Peyer's patch (tissue), 4 donors: ENCODE measurements at regions not wholly inside any gene's neighbourhood (a gene's known extent, or its start where the extent isn't known, plus 50 kb on each side); places are given as distances from the start of the nearest gene placed in this dataset.

ENCODE experiments used
- DNase-seq, 3 donors: peaks; one replicate each; pipeline ENCODE4 v3.0.0-alpha.2; 2017 to 2019
- H3K27ac ChIP-seq, 4 donors: fragments of 200-600 bp; sonication (generic); one replicate each; pipeline ENCODE4 v1.5.1; 2016 to 2019
- H3K27me3 ChIP-seq, 2 donors: fragments of 200-600 bp; sonication (generic); one replicate each; pipeline ENCODE4 v1.5.1; 2019
- H3K36me3 ChIP-seq, 3 donors: fragments of 200-600 bp; sonication (generic); one replicate each; pipeline ENCODE4 v1.5.1; 2016 to 2019
- H3K4me1 ChIP-seq, 4 donors: fragments of 200-600 bp; sonication (generic); one replicate each; pipeline ENCODE4 v1.5.1; 2016 to 2019
- H3K4me3 ChIP-seq, 4 donors: fragments of 200-600 bp; sonication (generic); 1 replicate in 3 of 4; 2 replicates in 1 of 4; pipeline ENCODE4 v1.5.1; 2016 to 2019; ENCODE audit warnings: mild to moderate bottlenecking in 1 of 4
- H3K9me3 ChIP-seq, 4 donors: fragments of 200-600 bp; sonication (generic); one replicate each; pipeline ENCODE4 v1.5.1; 2016 to 2019; ENCODE audit warnings: mild to moderate bottlenecking in 1 of 4
- POLR2A ChIP-seq, 2 donors: fragments of 450-650 bp; IDR thresholded peaks; one replicate each; pipeline ENCODE4 v1.5.1; 2017; ENCODE audit warnings: antibody characterized with exemption in 2 of 2, mild to moderate bottlenecking in 2 of 2, moderate library complexity in 2 of 2
- TF ChIP-seq, protein P1 (sequence below), 6 experiments: fragments of 450-650 bp in 4 of 6; fragments of 200-600 bp in 2 of 6; sonication (generic) in 1 of 6; IDR thresholded peaks; one replicate each; pipeline ENCODE4 v1.5.1; 2017 to 2019; ENCODE audit warnings: antibody characterized with exemption in 6 of 6, mild to moderate bottlenecking in 3 of 6, moderate library complexity in 1 of 6

DNA sequence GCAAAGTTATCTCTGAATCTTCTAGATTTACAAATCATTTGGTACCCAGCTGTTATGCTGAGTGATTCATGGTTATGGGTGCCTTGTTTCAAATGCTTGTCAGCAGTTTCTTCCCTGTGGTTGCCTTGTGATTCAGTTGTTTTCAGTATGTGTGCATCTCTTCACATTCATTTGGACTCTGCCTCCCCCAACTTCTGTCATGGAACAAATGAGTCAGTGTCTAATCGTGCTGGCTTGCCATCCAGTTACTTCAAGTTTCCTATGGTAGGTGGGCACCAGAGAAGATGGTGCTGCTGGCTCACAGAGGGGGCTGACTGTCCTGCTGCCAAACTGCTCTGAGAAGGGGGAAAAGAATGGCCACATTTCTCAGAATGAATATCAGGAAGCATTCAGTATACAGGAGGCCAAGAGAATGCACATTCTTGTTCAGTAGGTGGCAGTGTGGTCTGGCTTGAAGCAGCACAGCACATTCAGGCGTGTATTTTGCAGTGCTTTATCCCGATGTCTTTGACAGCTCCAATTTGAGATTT is 260.9 kb downstream of the GLUD2 start:
- DNase-seq: no peak
- H3K4me1 ChIP-seq: no peaks in the 10 kb centered on the region
- H3K4me3 ChIP-seq: no peak overlapping the region
- H3K27ac ChIP-seq: no peak overlapping the region
- no peaks in the 10 kb centered on the region for H3K9me3 ChIP-seq
- TF ChIP-seq, protein P1, sequence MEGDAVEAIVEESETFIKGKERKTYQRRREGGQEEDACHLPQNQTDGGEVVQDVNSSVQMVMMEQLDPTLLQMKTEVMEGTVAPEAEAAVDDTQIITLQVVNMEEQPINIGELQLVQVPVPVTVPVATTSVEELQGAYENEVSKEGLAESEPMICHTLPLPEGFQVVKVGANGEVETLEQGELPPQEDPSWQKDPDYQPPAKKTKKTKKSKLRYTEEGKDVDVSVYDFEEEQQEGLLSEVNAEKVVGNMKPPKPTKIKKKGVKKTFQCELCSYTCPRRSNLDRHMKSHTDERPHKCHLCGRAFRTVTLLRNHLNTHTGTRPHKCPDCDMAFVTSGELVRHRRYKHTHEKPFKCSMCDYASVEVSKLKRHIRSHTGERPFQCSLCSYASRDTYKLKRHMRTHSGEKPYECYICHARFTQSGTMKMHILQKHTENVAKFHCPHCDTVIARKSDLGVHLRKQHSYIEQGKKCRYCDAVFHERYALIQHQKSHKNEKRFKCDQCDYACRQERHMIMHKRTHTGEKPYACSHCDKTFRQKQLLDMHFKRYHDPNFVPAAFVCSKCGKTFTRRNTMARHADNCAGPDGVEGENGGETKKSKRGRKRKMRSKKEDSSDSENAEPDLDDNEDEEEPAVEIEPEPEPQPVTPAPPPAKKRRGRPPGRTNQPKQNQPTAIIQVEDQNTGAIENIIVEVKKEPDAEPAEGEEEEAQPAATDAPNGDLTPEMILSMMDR (IDR thresholded peaks at IDR 0.05): no peak
- TF ChIP-seq POLR2A (IDR thresholded peaks at IDR 0.05): no peak
- no peaks in the 10 kb centered on the region for H3K27me3 ChIP-seq
- H3K36me3 ChIP-seq: no peaks in the 10 kb centered on the region

DNA sequence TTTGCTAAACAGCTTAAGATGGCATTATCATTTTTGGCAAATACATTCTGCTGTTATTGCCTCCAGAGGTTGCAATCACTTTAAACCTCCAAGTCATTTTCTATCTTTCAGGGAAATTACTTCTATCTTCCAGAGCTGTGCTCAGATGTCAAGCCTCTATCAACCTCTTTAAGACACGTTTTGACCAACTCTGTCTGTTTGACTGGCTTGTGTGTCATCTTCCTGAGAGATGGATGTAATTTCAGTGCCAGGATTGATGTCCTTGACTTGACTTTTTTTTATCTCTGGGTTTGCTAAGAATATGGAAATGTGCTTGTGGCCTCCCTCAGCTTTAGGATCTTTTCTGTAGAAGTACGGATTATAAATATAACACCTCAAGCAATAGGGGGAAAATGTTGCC is 263.4 kb downstream of the GLUD2 start:
- DNase-seq: no peak
- H3K9me3 ChIP-seq: no peaks in the 10 kb centered on the region
- H3K27ac ChIP-seq: no peak overlapping the region
- TF ChIP-seq, protein P1 (IDR thresholded peaks at IDR 0.05): no peak
- no peak for TF ChIP-seq POLR2A (IDR thresholded peaks at IDR 0.05)
- no peaks in the 10 kb centered on the region for H3K36me3 ChIP-seq
- no peaks in the 10 kb centered on the region for H3K27me3 ChIP-seq
- H3K4me3 ChIP-seq: no peak overlapping the region
- H3K4me1 ChIP-seq: no peaks in the 10 kb centered on the region

DNA sequence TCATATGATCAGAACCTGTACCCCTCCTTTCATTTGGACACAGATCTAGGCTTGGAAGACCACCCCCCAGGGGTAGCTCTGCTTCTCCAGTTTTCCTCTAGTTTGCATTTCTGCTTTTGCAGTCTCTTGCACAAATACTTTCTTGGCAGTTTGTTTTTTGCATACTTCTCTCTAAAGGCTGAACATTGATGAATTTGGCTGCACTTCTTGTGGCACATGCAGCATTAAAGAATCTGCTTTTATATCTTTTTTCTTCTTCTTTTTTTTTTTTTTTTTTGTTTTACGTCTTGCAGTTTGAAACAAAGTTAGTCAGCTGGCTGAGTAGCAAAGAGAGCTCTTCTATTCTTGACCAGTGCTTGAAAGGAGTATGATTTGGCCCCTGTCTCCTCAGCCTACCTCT is 273.0 kb downstream of the GLUD2 start:
- no peak overlapping the region for H3K4me3 ChIP-seq
- H3K9me3 ChIP-seq: no peaks in the 10 kb centered on the region
- TF ChIP-seq POLR2A (IDR thresholded peaks at IDR 0.05): no peak
- TF ChIP-seq, protein P1 (IDR thresholded peaks at IDR 0.05): no peak
- H3K36me3 ChIP-seq: no peaks in the 10 kb centered on the region
- no peaks in the 10 kb centered on the region for H3K4me1 ChIP-seq
- DNase-seq: no peak
- H3K27ac ChIP-seq: no peak overlapping the region
- H3K27me3 ChIP-seq: no peaks in the 10 kb centered on the region

DNA sequence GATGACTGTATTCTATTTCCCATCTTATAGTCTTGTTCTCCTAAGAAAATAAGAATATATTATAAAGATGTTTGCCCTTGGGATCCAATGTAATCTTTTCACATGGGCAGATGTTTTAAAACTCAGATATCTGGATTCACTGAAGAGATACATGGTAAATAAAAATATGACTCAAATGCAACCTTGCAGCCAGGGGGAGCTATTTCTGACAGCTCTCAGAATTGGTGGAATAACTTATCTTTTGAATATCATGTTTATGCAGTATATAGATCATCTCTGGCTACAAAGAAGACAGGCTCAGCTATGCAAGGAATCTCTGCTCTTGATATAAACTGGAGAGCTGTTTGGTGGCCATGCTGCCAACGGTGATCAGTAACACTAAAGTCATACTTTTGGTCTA is 274.7 kb downstream of the GLUD2 start:
- H3K36me3 ChIP-seq: no peaks in the 10 kb centered on the region
- DNase-seq: no peak
- no peaks in the 10 kb centered on the region for H3K4me1 ChIP-seq
- no peak overlapping the region for H3K27ac ChIP-seq
- H3K4me3 ChIP-seq: no peak overlapping the region
- no peaks in the 10 kb centered on the region for H3K27me3 ChIP-seq
- H3K9me3 ChIP-seq: no peaks in the 10 kb centered on the region
- no peak for TF ChIP-seq POLR2A (IDR thresholded peaks at IDR 0.05)
- TF ChIP-seq, protein P1 (IDR thresholded peaks at IDR 0.05): no peak

DNA sequence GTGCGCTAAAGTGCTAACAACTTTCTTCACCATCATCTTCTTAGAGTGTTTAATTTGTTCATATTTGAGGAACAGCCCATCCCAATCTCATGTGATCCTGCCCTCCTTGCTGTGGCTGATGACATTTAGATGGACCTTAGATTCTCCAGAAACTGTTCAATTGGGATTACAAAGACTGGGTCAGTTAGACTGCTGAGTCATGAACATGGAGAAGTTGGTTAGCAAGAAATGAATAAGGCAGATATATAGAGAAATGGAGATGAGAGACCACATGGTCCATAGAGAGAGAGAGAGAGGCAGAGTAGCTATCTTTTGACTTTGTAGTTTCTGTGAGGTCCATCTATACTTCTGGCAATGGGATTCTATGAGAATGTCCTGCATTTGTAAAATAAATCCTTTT is 275.9 kb downstream of the GLUD2 start:
- H3K9me3 ChIP-seq: no peaks in the 10 kb centered on the region
- H3K27me3 ChIP-seq: no peaks in the 10 kb centered on the region
- no peak overlapping the region for H3K27ac ChIP-seq
- no peaks in the 10 kb centered on the region for H3K36me3 ChIP-seq
- no peak for TF ChIP-seq POLR2A (IDR thresholded peaks at IDR 0.05)
- TF ChIP-seq, protein P1 (IDR thresholded peaks at IDR 0.05): no peak
- no peak for DNase-seq
- H3K4me1 ChIP-seq: no peaks in the 10 kb centered on the region
- no peak overlapping the region for H3K4me3 ChIP-seq

DNA sequence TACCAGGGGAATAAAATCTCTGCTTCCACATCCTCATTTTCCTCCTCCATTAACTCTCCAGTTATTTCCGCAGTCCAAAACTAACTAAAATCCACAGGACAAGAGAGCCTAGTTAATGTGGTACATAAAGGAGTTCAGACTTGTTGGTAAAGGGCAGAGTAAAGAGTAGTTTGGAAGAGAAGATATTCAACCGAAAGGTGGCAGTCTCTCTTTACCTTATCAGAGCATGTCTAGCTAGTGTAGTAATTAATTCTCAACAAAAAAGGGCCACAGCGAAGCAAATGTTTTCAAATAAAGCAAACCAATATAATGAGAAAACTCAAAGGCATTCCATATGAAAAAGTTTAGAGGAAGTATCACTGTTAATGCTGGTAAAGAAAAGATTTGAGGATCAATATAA is 286.5 kb downstream of the GLUD2 start:
- no peaks in the 10 kb centered on the region for H3K36me3 ChIP-seq
- H3K9me3 ChIP-seq: no peaks in the 10 kb centered on the region
- H3K27ac ChIP-seq: no peak overlapping the region
- TF ChIP-seq POLR2A (IDR thresholded peaks at IDR 0.05): no peak
- TF ChIP-seq, protein P1 (IDR thresholded peaks at IDR 0.05): no peak
- no peaks in the 10 kb centered on the region for H3K27me3 ChIP-seq
- DNase-seq: no peak
- H3K4me1 ChIP-seq: no peaks in the 10 kb centered on the region
- no peak overlapping the region for H3K4me3 ChIP-seq
